HEK293 (cell line): ENCODE measurements at regions not wholly inside any gene's neighbourhood (a gene's known extent, or its start where the extent isn't known, plus 50 kb on each side); places are given as distances from the start of the nearest gene placed in this dataset.

Source experiments
- CTCF ChIA-PET: fragments of 350-600 bp; formaldehyde crosslinking; extraction: SDS; loops from one replicate; lab custom pipeline; 2021; ENCODE audit warnings: antibody characterized with exemption; lab: Yijun Ruan, JAX
- POLR2A ChIA-PET: fragments of 300-600 bp; formaldehyde crosslinking; extraction: SDS; loops from one replicate; lab custom pipeline; 2020; ENCODE audit warnings: antibody characterized with exemption, inconsistent platforms; lab: Yijun Ruan, JAX
- H3K27ac ChIP-seq: fragments of 200-500 bp; sonication (Bioruptor generic); 2 replicates; pipeline ENCODE4 v1.5.1; 2014; ENCODE audit warnings: low read depth, low read length, control low read depth, inconsistent platforms; ENCODE audit errors: extremely low read depth
- H3K36me3 ChIP-seq, 2 experiments: fragments of 200-500 bp in 1 of 2; sonication (Bioruptor generic) in 1 of 2; 1 replicate in 1 of 2; 2 replicates in 1 of 2; pipeline ENCODE4 v1.5.1; 2014 to 2017; ENCODE audit warnings: inconsistent platforms in 2 of 2, low read length in 2 of 2; ENCODE audit not compliant: control insufficient read depth in 2 of 2, insufficient read depth in 1 of 2
- H3K4me1 ChIP-seq: fragments of 200-500 bp; sonication (Bioruptor generic); 2 replicates; pipeline ENCODE4 v1.5.1; 2014; ENCODE audit warnings: mild to moderate bottlenecking, low read length, inconsistent platforms; ENCODE audit not compliant: control insufficient read depth, insufficient read depth
- H3K4me3 ChIP-seq: 2 replicates; pipeline ENCODE4 v1.5.1; 2011; ENCODE audit warnings: low read depth, mild to moderate bottlenecking, control low read depth, low read length, moderate library complexity
- H3K9me3 ChIP-seq: fragments of 200-500 bp; sonication (Bioruptor generic); 2 replicates; pipeline ENCODE4 v1.5.1; 2014; ENCODE audit warnings: low read depth, low read length, inconsistent platforms; ENCODE audit not compliant: control insufficient read depth, insufficient read depth
- GFI1B ChIP-seq: fragments of 450-650 bp; formaldehyde crosslinking; IDR thresholded peaks from 2 replicates; pipeline ENCODE4 v1.5.1; 2016; ENCODE audit warnings: missing biosample characterization, missing genetic modification characterization
- OVOL3 ChIP-seq: fragments of 450-650 bp; formaldehyde crosslinking; IDR thresholded peaks from 2 replicates; pipeline ENCODE4 v1.5.1; 2016; ENCODE audit warnings: missing biosample characterization, missing genetic modification characterization
- SALL2 ChIP-seq: fragments of 450-650 bp; formaldehyde crosslinking; IDR thresholded peaks from 2 replicates; pipeline ENCODE4 v1.5.0; 2017; ENCODE audit warnings: missing biosample characterization, mild to moderate bottlenecking, missing genetic modification characterization, borderline replicate concordance
- WT1 ChIP-seq: fragments of 450-650 bp; formaldehyde crosslinking; IDR thresholded peaks from 2 replicates; pipeline ENCODE4 v1.5.1; 2016; ENCODE audit warnings: missing biosample characterization, missing genetic modification characterization
- ZNF146 ChIP-seq: fragments of 450-650 bp; formaldehyde crosslinking; IDR thresholded peaks from 2 replicates; pipeline ENCODE4 v1.5.1; 2016; ENCODE audit warnings: missing biosample characterization, missing genetic modification characterization
- ZNF223 ChIP-seq: fragments of 450-650 bp; formaldehyde crosslinking; IDR thresholded peaks from 2 replicates; pipeline ENCODE4 v1.5.1; 2016; ENCODE audit warnings: missing biosample characterization, missing genetic modification characterization
- ZNF248 ChIP-seq: fragments of 450-650 bp; formaldehyde crosslinking; IDR thresholded peaks from 2 replicates; pipeline ENCODE4 v1.5.1; 2017; ENCODE audit warnings: missing biosample characterization, missing genetic modification characterization
- ZNF274 ChIP-seq, 2 experiments: fragments of 200-500 bp in 1 of 2; fragments of 450-650 bp in 1 of 2; sonication (Bioruptor generic) in 1 of 2; formaldehyde crosslinking in 1 of 2; IDR thresholded peaks; 2 replicates each; pipeline versions ENCODE4 v1.5.1 to v1.6.1; 2014 to 2016; ENCODE audit warnings: borderline replicate concordance in 1 of 2, inconsistent platforms in 1 of 2, low read length in 1 of 2, missing biosample characterization in 1 of 2, missing genetic modification characterization in 1 of 2
- ZNF404 ChIP-seq: fragments of 450-650 bp; formaldehyde crosslinking; IDR thresholded peaks from 2 replicates; pipeline ENCODE4 v1.5.1; 2017; ENCODE audit warnings: missing biosample characterization, missing genetic modification characterization
- ZNF561 ChIP-seq: fragments of 450-650 bp; IDR thresholded peaks from 2 replicates; pipeline ENCODE4 v1.5.1; 2018; ENCODE audit warnings: missing biosample characterization, missing genetic modification characterization, borderline replicate concordance
- ZNF585B ChIP-seq: fragments of 450-650 bp; formaldehyde crosslinking; IDR thresholded peaks from 2 replicates; pipeline ENCODE4 v1.5.1; 2016; ENCODE audit warnings: missing biosample characterization, missing genetic modification characterization
- ZNF621 ChIP-seq: fragments of 450-650 bp; formaldehyde crosslinking; IDR thresholded peaks from 2 replicates; pipeline ENCODE4 v1.5.1; 2017; ENCODE audit warnings: missing biosample characterization, missing genetic modification characterization
- ZNF747 ChIP-seq: fragments of 450-650 bp; formaldehyde crosslinking; IDR thresholded peaks from 2 replicates; pipeline ENCODE4 v1.5.1; 2016; ENCODE audit warnings: missing biosample characterization, missing genetic modification characterization
- ZNF792 ChIP-seq: fragments of 450-650 bp; formaldehyde crosslinking; IDR thresholded peaks from 2 replicates; pipeline ENCODE4 v1.5.1; 2016; ENCODE audit warnings: missing biosample characterization, missing genetic modification characterization
- ZNF837 ChIP-seq: fragments of 450-650 bp; formaldehyde crosslinking; IDR thresholded peaks from 2 replicates; pipeline ENCODE4 v1.5.1; 2016; ENCODE audit warnings: missing biosample characterization, missing genetic modification characterization
- ZSCAN18 ChIP-seq: fragments of 450-650 bp; formaldehyde crosslinking; IDR thresholded peaks from 2 replicates; pipeline ENCODE4 v1.5.1; 2016; ENCODE audit warnings: missing biosample characterization, missing genetic modification characterization
- ZSCAN23 ChIP-seq: fragments of 450-650 bp; formaldehyde crosslinking; IDR thresholded peaks from 2 replicates; pipeline ENCODE4 v1.5.1; 2016; ENCODE audit warnings: missing biosample characterization, missing genetic modification characterization
- ZSCAN30 ChIP-seq: fragments of 450-650 bp; IDR thresholded peaks from 2 replicates; pipeline ENCODE4 v1.5.1; 2018; ENCODE audit warnings: missing biosample characterization, mild to moderate bottlenecking, missing genetic modification characterization, moderate library complexity
- TF ChIP-seq, protein P1 (sequence below): fragments of 450-650 bp; formaldehyde crosslinking; IDR thresholded peaks from 2 replicates; pipeline ENCODE4 v1.5.1; 2016; ENCODE audit warnings: missing biosample characterization, missing genetic modification characterization
- TF ChIP-seq, protein P2 (sequence below): fragments of 450-650 bp; formaldehyde crosslinking; IDR thresholded peaks from 2 replicates; pipeline ENCODE4 v1.5.1; 2016; ENCODE audit warnings: missing biosample characterization, missing genetic modification characterization
- TF ChIP-seq, protein P3 (sequence below): fragments of 450-650 bp; formaldehyde crosslinking; IDR thresholded peaks from 2 replicates; pipeline ENCODE4 v1.5.1; 2017; ENCODE audit warnings: missing biosample characterization, missing genetic modification characterization
- TF ChIP-seq, protein P4 (sequence below): fragments of 450-650 bp; formaldehyde crosslinking; IDR thresholded peaks from 2 replicates; pipeline ENCODE4 v1.5.1; 2016; ENCODE audit warnings: missing biosample characterization, missing genetic modification characterization

DNA sequence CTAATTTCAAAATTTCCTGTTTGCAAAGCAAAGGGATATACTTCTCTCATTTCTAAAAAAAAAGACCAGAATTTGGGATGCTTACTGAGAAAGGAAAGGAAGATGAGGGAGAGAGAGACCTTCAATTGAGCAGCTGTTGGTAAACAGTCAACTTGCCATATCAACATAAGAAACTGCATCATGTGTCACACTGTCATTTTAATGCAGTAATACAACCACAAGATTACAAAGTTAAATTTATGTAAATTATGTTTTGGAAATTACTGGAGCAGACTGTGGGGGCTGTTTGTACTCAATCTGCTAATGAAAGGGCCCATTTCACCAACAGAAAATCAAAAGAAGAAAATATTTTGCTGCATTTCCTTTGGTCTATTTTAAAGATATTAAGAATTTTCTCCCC is 370.4 kb upstream of the TMPO start:
- TF ChIP-seq ZNF223 (tag by site-specific recombination) (no peak), ZNF792 (tag by site-specific recombination) (no peak)
- TF ChIP-seq, protein P1, sequence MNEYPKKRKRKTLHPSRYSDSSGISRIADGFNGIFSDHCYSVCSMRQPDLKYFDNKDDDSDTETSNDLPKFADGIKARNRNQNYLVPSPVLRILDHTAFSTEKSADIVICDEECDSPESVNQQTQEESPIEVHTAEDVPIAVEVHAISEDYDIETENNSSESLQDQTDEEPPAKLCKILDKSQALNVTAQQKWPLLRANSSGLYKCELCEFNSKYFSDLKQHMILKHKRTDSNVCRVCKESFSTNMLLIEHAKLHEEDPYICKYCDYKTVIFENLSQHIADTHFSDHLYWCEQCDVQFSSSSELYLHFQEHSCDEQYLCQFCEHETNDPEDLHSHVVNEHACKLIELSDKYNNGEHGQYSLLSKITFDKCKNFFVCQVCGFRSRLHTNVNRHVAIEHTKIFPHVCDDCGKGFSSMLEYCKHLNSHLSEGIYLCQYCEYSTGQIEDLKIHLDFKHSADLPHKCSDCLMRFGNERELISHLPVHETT, result no peak
- TF ChIP-seq, all 188 proteins: peak for 0
- CTCF ChIA-PET, result no interaction called here
- Histone ChIP-seq H3K27ac (no peak overlapping the region), H3K36me3 (no peaks in the 10 kb centered on the region), H3K4me3 (no peak overlapping the region), H3K9me3 (no peaks in the 10 kb centered on the region), H3K4me1 (no peaks in the 10 kb centered on the region)
- POLR2A ChIA-PET, result no interaction called here

GRCh38 chr12:98146043-98146442 is 369.3 kb upstream of the TMPO start:
- Histone ChIP-seq H3K27ac (no peak overlapping the region), H3K4me3 (no peak overlapping the region), H3K36me3 (no peaks in the 10 kb centered on the region), H3K4me1 (no peaks in the 10 kb centered on the region), H3K9me3 (no peaks in the 10 kb centered on the region)
- TF ChIP-seq ZSCAN18 (tag by site-specific recombination), result no peak
- no peak for TF ChIP-seq WT1 (tag by site-specific recombination)
- TF ChIP-seq ZSCAN30, result no peak
- ChIA-PET CTCF (no interaction called here), POLR2A (no interaction called here)

- no peak overlapping the region for H3K27ac ChIP-seq
- H3K4me3 ChIP-seq, result no peak overlapping the region
- no peaks in the 10 kb centered on the region for H3K36me3 ChIP-seq
- CTCF ChIA-PET, result no interaction called here
- no peaks in the 10 kb centered on the region for H3K9me3 ChIP-seq
- TF ChIP-seq OVOL3, result no peak
- TF ChIP-seq ZNF561, result no peak
- no peak for TF ChIP-seq ZNF248 (tag by site-specific recombination)
- TF ChIP-seq ZNF404 (tag by site-specific recombination), result no peak
- TF ChIP-seq ZNF837 (tag by site-specific recombination), result no peak
- TF ChIP-seq ZNF747 (tag by site-specific recombination), result no peak
- no peak for TF ChIP-seq GFI1B
- TF ChIP-seq ZNF621, result no peak
- TF ChIP-seq, protein P2, sequence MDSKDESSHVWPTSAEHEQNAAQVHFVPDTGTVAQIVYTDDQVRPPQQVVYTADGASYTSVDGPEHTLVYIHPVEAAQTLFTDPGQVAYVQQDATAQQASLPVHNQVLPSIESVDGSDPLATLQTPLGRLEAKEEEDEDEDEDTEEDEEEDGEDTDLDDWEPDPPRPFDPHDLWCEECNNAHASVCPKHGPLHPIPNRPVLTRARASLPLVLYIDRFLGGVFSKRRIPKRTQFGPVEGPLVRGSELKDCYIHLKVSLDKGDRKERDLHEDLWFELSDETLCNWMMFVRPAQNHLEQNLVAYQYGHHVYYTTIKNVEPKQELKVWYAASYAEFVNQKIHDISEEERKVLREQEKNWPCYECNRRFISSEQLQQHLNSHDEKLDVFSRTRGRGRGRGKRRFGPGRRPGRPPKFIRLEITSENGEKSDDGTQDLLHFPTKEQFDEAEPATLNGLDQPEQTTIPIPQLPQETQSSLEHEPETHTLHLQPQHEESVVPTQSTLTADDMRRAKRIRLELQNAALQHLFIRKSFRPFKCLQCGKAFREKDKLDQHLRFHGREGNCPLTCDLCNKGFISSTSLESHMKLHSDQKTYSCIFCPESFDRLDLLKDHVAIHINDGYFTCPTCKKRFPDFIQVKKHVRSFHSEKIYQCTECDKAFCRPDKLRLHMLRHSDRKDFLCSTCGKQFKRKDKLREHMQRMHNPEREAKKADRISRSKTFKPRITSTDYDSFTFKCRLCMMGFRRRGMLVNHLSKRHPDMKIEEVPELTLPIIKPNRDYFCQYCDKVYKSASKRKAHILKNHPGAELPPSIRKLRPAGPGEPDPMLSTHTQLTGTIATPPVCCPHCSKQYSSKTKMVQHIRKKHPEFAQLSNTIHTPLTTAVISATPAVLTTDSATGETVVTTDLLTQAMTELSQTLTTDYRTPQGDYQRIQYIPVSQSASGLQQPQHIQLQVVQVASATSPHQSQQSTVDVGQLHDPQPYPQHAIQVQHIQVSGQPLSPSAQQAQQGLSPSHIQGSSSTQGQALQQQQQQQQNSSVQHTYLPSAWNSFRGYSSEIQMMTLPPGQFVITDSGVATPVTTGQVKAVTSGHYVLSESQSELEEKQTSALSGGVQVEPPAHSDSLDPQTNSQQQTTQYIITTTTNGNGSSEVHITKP (tag by site-specific recombination), result no peak
- TF ChIP-seq ZNF274 (IDR thresholded peaks at IDR 0.05; ENCODE audit: low read length), result no peak
- TF ChIP-seq ZNF274 (tag by site-specific recombination; IDR thresholded peaks at IDR 0.05; ENCODE audit: borderline replicate concordance), result no peak
- TF ChIP-seq, protein P3, sequence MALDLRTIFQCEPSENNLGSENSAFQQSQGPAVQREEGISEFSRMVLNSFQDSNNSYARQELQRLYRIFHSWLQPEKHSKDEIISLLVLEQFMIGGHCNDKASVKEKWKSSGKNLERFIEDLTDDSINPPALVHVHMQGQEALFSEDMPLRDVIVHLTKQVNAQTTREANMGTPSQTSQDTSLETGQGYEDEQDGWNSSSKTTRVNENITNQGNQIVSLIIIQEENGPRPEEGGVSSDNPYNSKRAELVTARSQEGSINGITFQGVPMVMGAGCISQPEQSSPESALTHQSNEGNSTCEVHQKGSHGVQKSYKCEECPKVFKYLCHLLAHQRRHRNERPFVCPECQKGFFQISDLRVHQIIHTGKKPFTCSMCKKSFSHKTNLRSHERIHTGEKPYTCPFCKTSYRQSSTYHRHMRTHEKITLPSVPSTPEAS (tag by site-specific recombination), result no peak
- TF ChIP-seq ZNF146 (tag by site-specific recombination), result no peak
- TF ChIP-seq ZNF585B (tag by site-specific recombination), result no peak
- TF ChIP-seq, protein P4, sequence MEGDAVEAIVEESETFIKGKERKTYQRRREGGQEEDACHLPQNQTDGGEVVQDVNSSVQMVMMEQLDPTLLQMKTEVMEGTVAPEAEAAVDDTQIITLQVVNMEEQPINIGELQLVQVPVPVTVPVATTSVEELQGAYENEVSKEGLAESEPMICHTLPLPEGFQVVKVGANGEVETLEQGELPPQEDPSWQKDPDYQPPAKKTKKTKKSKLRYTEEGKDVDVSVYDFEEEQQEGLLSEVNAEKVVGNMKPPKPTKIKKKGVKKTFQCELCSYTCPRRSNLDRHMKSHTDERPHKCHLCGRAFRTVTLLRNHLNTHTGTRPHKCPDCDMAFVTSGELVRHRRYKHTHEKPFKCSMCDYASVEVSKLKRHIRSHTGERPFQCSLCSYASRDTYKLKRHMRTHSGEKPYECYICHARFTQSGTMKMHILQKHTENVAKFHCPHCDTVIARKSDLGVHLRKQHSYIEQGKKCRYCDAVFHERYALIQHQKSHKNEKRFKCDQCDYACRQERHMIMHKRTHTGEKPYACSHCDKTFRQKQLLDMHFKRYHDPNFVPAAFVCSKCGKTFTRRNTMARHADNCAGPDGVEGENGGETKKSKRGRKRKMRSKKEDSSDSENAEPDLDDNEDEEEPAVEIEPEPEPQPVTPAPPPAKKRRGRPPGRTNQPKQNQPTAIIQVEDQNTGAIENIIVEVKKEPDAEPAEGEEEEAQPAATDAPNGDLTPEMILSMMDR (tag by site-specific recombination), result no peak
- TF ChIP-seq ZSCAN23 (tag by site-specific recombination), result no peak
- no peak for TF ChIP-seq SALL2 (tag by site-specific recombination)
- POLR2A ChIA-PET, result no interaction called here
- no peaks in the 10 kb centered on the region for H3K4me1 ChIP-seq
Measured at GRCh38 chr12:98146487-98146886, 368.9 kb upstream of the TMPO start.
